ENCODE measurements at regions not wholly inside any gene's neighbourhood (a gene's known extent, or its start where the extent isn't known, plus 50 kb on each side); places are given as distances from the start of the nearest gene placed in this dataset.

- H3K27me3 ChIP-seq, result no peaks in the 10 kb centered on the region
Observed at GRCh38 chr21:35632711-35633110, 427.6 kb downstream of the SETD4 start.

DNA sequence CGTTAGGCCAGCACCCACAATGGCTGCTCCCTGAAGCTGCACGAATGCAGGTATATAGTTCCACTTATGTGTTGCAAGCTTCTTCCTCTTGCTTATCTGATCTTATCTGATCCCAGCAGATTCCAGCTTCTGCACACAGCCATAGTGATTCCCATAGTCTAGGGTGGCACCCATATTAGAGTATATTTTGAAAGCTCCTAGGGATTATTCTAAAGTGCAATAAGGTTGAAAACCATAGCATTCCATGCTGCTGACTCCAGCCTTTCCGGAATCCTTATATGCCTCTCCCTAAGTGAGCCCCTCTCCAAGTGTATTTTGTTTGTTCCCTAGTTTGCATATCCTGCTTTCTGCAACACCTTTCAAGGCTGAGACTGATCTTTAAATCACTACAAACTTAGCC, 432.0 kb downstream of the SETD4 start:
- H3K27ac ChIP-seq, result no peak overlapping the region
- peaks cover 3% of the 10 kb centered on the region; the same call in 1 of the 2 replicates for H3K9me3 ChIP-seq (replicated peaks)
- H3K4me1 ChIP-seq, result peaks cover 29% of the 10 kb centered on the region
- no peak for DNase-seq
- H3K27me3 ChIP-seq, result no peaks in the 10 kb centered on the region
- H3K4me3 ChIP-seq, result no peak overlapping the region
- no peaks in the 10 kb centered on the region for H3K36me3 ChIP-seq

More at GRCh38 chr21:35632711-35633110, 427.6 kb downstream of the SETD4 start:
- no peaks in the 10 kb centered on the region; the same call in 1 of the 2 replicates for H3K9me3 ChIP-seq (replicated peaks)
- H3K4me3 ChIP-seq, result no peak overlapping the region
- H3K4me1 ChIP-seq, result peaks cover 33% of the 10 kb centered on the region
- no peak overlapping the region for H3K27ac ChIP-seq
- DNase-seq, result no peak
- H3K36me3 ChIP-seq, result no peaks in the 10 kb centered on the region

DNA sequence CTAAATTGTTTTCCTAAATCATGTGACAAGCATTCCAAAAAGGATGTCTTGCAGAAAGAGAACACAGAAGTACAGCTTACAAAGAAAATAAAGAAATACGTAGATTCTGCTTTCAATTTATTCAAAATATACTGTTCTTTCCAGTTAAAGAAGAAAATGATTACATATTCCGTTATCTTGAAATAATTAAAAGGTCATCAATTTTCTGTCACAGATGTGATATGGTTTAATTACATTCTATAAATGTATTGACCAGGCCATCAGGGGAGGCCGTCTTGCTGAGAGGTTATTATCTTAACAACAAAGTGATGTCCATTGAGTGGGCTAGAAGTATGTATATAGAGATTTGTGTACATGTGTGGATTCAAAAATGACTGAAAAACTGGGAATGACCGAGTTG, 432.9 kb downstream of the SETD4 start:
- peaks cover 3% of the 10 kb centered on the region; the same call in 1 of the 2 replicates for H3K9me3 ChIP-seq (replicated peaks)
- no peak overlapping the region for H3K27ac ChIP-seq
- H3K36me3 ChIP-seq, result no peaks in the 10 kb centered on the region
- H3K4me1 ChIP-seq, result peaks cover 29% of the 10 kb centered on the region
- DNase-seq, result no peak
- no peaks in the 10 kb centered on the region for H3K27me3 ChIP-seq
- no peak overlapping the region for H3K4me3 ChIP-seq

DNA sequence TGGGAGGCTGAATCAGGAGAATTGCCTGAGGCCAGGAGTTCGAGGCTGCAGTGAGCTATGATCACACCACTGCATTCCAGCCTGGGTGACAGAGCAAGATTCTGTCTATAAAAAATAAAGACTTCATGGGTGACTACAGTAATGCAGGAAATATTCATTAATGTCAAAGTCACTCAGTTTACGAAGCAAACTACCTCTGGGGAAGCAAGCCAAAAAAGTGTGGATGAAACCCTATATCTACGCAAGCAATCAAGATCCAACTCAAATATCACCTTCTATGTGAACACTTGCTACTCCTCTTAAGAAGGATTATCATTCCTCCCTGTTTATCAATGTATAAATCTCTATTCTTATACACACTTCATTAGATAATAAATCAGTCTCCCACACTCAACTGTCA, 434.8 kb downstream of the SETD4 start:
- peaks cover 29% of the 10 kb centered on the region for H3K4me1 ChIP-seq
- H3K9me3 ChIP-seq (replicated peaks), result peaks cover 3% of the 10 kb centered on the region; the same call in 1 of the 2 replicates
- no peak for DNase-seq
- no peaks in the 10 kb centered on the region for H3K36me3 ChIP-seq
- no peak overlapping the region for H3K4me3 ChIP-seq
- no peaks in the 10 kb centered on the region for H3K27me3 ChIP-seq
- H3K27ac ChIP-seq, result no peak overlapping the region

DNA sequence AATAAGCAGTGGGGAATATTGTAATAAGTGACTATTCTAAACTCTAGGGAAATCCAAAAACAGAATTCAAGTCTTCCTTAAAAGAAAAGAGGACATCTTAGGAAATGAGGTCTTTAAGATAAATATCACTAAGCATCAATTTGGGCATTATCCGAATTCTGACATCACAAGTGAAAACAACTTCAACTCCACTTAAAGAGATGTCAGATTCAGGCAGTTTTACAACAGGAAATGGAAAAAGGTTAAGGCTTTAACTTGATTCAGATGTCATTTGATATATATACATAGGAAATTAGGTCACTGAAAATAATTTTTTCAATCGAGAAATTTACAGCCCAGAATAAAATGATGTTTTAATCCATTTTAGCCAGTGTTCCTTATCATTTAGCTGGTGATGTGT, 435.4 kb downstream of the SETD4 start:
- H3K9me3 ChIP-seq (replicated peaks), result peaks cover 3% of the 10 kb centered on the region; the same call in 1 of the 2 replicates
- H3K27ac ChIP-seq, result no peak overlapping the region
- peaks cover 29% of the 10 kb centered on the region for H3K4me1 ChIP-seq
- no peaks in the 10 kb centered on the region for H3K27me3 ChIP-seq
- no peaks in the 10 kb centered on the region for H3K36me3 ChIP-seq
- no peak overlapping the region for H3K4me3 ChIP-seq
- no peak for DNase-seq

DNA sequence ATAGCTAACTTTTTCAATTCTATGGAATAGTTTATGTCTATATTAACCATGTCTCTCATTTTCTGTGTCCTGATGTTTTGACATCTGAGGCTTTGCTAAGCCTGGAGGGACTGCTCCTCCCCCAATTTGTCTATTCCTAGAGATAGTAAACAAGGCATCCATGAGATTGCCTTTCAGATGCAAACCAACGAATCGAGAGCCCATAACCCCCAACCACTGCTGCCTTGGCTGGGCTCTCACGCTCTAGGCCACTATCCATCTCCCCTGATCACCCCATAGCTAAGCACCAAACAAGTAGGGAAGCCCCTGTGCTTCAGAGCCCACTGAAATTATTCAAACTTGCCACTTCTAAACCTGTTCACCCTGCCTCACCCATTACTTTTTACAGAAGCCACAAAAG, 437.7 kb downstream of the SETD4 start:
- H3K27ac ChIP-seq, result no peak overlapping the region
- H3K4me1 ChIP-seq, result peaks cover 19% of the 10 kb centered on the region
- H3K36me3 ChIP-seq, result no peaks in the 10 kb centered on the region
- no peak overlapping the region for H3K4me3 ChIP-seq
- H3K9me3 ChIP-seq (replicated peaks), result peaks cover 3% of the 10 kb centered on the region; the same call in 1 of the 2 replicates
- DNase-seq, result no peak
- no peaks in the 10 kb centered on the region for H3K27me3 ChIP-seq

DNA sequence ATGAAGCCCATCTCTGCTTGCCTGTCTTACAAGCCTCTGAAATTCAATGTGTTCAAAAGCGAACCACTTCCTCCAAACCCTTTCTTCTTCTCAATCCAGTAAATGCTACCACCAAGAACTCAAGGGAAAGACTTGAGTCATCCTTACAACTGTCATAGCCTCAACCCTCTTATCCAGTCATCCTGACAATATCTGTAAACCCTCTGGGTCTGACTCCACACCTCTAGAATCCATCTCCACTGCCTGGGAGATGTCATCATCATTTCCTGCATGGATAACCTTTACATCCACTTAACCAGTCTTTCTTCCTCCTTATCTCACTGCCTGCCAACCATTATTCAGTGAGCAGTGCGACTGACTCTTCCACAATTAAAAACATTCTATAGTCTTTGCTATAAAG, 441.1 kb downstream of the SETD4 start:
- no peak overlapping the region for H3K4me3 ChIP-seq
- H3K4me1 ChIP-seq, result no peaks in the 10 kb centered on the region; the same call in 1 of the 2 replicates
- no peak for DNase-seq
- no peak overlapping the region for H3K27ac ChIP-seq
- H3K9me3 ChIP-seq (replicated peaks), result no peaks in the 10 kb centered on the region; the same call in 1 of the 2 replicates
- no peaks in the 10 kb centered on the region for H3K36me3 ChIP-seq
- no peaks in the 10 kb centered on the region for H3K27me3 ChIP-seq

DNA sequence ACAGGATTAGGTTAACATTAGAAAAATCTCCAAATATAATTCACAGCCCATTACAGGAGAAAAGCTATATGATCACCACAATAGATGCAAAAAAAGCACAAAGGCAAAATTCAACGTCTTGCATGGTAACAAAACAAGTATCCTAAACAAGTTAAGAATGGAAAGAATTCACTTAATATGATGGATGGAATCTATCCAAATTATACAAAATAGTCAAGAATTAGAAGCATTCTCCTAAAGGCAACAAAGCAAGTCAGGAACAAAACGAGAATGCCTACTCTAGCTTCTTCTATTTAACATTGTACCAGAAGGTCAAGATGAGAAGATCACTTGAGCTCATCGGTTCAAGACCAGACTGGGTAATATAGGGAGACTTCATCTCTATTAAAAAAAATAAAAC, 442.8 kb downstream of the SETD4 start:
- H3K4me3 ChIP-seq, result no peak overlapping the region
- H3K9me3 ChIP-seq (replicated peaks), result no peaks in the 10 kb centered on the region; the same call in 1 of the 2 replicates
- H3K36me3 ChIP-seq, result no peaks in the 10 kb centered on the region
- DNase-seq, result no peak
- H3K27me3 ChIP-seq, result no peaks in the 10 kb centered on the region
- H3K4me1 ChIP-seq, result no peaks in the 10 kb centered on the region; the same call in 1 of the 2 replicates
- H3K27ac ChIP-seq, result no peak overlapping the region

- DNase-seq, result peak in 1 of 2 experiments; percentile 36
- no peak overlapping the region for H3K4me3 ChIP-seq
- H3K9me3 ChIP-seq (replicated peaks), result no peaks in the 10 kb centered on the region; the same call in 1 of the 2 replicates
- H3K36me3 ChIP-seq, result no peaks in the 10 kb centered on the region
- no peaks in the 10 kb centered on the region for H3K27me3 ChIP-seq
- no peak overlapping the region for H3K27ac ChIP-seq
- H3K4me1 ChIP-seq, result peaks cover 11% of the 10 kb centered on the region
Observed at GRCh38 chr21:35616090-35616489, 444.2 kb downstream of the SETD4 start.

- Histone ChIP-seq H3K4me3 (no peak overlapping the region), H3K4me1 (peaks cover 11% of the 10 kb centered on the region), H3K36me3 (no peaks in the 10 kb centered on the region), H3K27me3 (no peaks in the 10 kb centered on the region), H3K9me3 (replicated peaks) (no peaks in the 10 kb centered on the region), H3K27ac (no peak overlapping the region)
- DNase-seq, result no peak
Observed at GRCh38 chr21:35615325-35615724, 445.0 kb downstream of the SETD4 start.

GRCh38 chr21:35614396-35614921, 445.9 kb downstream of the SETD4 start:
- H3K27me3 ChIP-seq, result no peaks in the 10 kb centered on the region
- H3K27ac ChIP-seq, result no peak overlapping the region
- no peak for DNase-seq
- no peaks in the 10 kb centered on the region for H3K9me3 ChIP-seq (replicated peaks)
- H3K4me1 ChIP-seq, result peaks cover 11% of the 10 kb centered on the region
- no peaks in the 10 kb centered on the region for H3K36me3 ChIP-seq
- H3K4me3 ChIP-seq, result no peak overlapping the region

GRCh38 chr21:35611708-35612132, 448.6 kb downstream of the SETD4 start:
- Histone ChIP-seq H3K9me3 (replicated peaks) (0 out of 2 replicates have a peak, but pooled peaks cover 3% of the 10 kb centered on the region), H3K4me3 (no peak overlapping the region), H3K27ac (peak overlapping the region; percentile 37), H3K4me1 (peaks cover 11% of the 10 kb centered on the region), H3K27me3 (no peaks in the 10 kb centered on the region), H3K36me3 (no peaks in the 10 kb centered on the region)
- DNase-seq, result peak; percentile 29 to 54

GRCh38 chr21:35609263-35609662, 451.1 kb downstream of the SETD4 start:
- Histone ChIP-seq H3K9me3 (replicated peaks) (0 out of 2 replicates have a peak, but pooled peaks cover 3% of the 10 kb centered on the region), H3K36me3 (no peaks in the 10 kb centered on the region), H3K4me3 (no peak overlapping the region), H3K27ac (no peak overlapping the region), H3K27me3 (no peaks in the 10 kb centered on the region), H3K4me1 (peaks cover 11% of the 10 kb centered on the region)
- no peak for DNase-seq

DNA sequence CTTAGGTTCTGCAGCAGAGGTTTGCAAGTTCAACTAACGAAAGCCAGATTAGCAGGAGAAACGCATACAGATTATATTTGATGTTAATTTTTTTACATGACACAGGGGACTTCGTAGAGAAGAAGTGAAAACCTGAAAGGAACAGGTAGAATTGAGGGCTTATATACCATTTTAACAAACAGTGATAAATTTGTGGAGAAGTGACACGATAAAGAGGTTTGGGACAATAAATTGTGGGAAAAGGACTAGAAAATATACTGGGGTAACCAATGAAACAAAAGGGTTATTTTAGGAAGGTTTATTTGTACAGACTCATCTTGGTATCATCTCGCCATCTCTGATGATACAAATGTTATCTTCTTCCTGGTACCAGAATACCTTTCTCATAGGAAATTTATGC, 452.9 kb downstream of the SETD4 start:
- Histone ChIP-seq H3K27ac (no peak overlapping the region), H3K4me1 (peaks cover 14% of the 10 kb centered on the region), H3K9me3 (replicated peaks) (0 out of 2 replicates have a peak, but pooled peaks cover 3% of the 10 kb centered on the region), H3K36me3 (no peaks in the 10 kb centered on the region), H3K4me3 (no peak overlapping the region), H3K27me3 (no peaks in the 10 kb centered on the region)
- DNase-seq, result no peak

DNA sequence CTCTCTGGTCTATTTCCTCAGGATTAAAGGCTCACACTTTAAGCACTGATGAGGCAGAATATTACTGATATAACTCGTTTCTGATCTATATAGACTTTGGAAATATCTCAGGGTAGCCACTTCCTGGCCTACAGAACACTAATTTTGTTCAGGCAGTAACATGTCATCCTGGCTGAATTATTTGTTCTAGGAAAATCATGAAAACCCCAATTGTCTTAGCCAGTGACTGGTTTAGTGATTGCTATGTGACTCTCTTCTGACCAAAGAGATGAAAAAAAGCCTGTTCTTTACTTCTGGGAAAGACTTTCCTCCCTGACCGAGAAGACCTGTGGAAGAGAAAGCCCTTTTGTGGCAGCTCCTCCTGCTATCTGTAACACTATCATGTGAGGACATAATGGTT, 453.7 kb downstream of the SETD4 start:
- peak in 1 of 2 experiments; percentile 32 for DNase-seq
- H3K4me1 ChIP-seq, result peaks cover 6% of the 10 kb centered on the region; the same call in 1 of the 2 replicates
- no peaks in the 10 kb centered on the region for H3K27me3 ChIP-seq
- 0 out of 2 replicates have a peak, but pooled peaks cover 3% of the 10 kb centered on the region for H3K9me3 ChIP-seq (replicated peaks)
- H3K4me3 ChIP-seq, result no peak overlapping the region
- no peaks in the 10 kb centered on the region for H3K36me3 ChIP-seq
- no peak overlapping the region for H3K27ac ChIP-seq

DNA sequence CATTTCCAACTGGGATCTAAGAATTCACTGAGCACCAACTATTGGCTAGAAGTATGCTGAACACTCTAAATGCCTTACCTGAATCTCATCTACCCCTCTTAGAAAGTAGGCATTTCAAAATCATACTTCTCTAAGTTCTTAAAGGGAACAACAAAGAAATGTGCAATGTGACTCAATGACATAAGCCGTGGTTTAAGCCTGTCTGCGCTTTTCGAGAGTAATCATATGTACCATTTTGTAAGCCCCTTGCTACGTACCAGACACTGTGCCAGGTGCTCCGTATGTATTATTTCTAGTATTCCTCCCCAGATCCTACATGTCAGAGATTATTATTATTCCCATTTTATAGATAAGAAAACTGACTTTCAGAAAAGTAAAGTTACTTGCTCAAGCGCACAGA, 454.2 kb downstream of the SETD4 start:
- no peak overlapping the region for H3K27ac ChIP-seq
- 0 out of 2 replicates have a peak, but pooled peaks cover 3% of the 10 kb centered on the region for H3K9me3 ChIP-seq (replicated peaks)
- no peaks in the 10 kb centered on the region for H3K27me3 ChIP-seq
- no peak for DNase-seq
- H3K4me1 ChIP-seq, result peaks cover 4% of the 10 kb centered on the region; the same call in 1 of the 2 replicates
- no peak overlapping the region for H3K4me3 ChIP-seq
- no peaks in the 10 kb centered on the region for H3K36me3 ChIP-seq

Measured in SJCRH30 (cell line).